GM12878 (cell line): ENCODE measurements at regions not wholly inside any gene's neighbourhood (a gene's known extent, or its start where the extent isn't known, plus 50 kb on each side); places are given as distances from the start of the nearest gene placed in this dataset.

Source experiments
- ATAC-seq: fragments of 200-7000 bp; cut with Tn5 transposase; 3 replicates; pipeline ENCODE4 v1.9.1; 2020; ENCODE audit warnings: mild to moderate bottlenecking, moderate library complexity
- BruUV-seq: library from RNA; stranded (reverse); fragments of 400-500 nt; replicated peaks from 2 replicates; lab custom pipeline; 2021; lab: Mats Ljungman, UMichigan
- CTCF ChIA-PET: fragments of 300-600 bp; sonication (Branson Sonifier 250); formaldehyde crosslinking; extraction: SDS; loops from one replicate; lab custom pipeline; 2021; ENCODE audit warnings: inconsistent platforms; lab: Yijun Ruan, JAX
- POLR2A ChIA-PET: fragments of 350-600 bp; formaldehyde crosslinking; extraction: SDS; loops from one replicate; lab custom pipeline; 2021; ENCODE audit warnings: inconsistent platforms; lab: Charles Lee
- RAD21 ChIA-PET: fragments of 300-600 bp; sonication (Branson Sonifier 250); formaldehyde crosslinking; loops from one replicate; lab custom pipeline; 2023; ENCODE audit warnings: antibody characterized with exemption; ENCODE audit not compliant: unreplicated experiment; lab: Charles Lee
- SMC1A ChIA-PET: fragments of 300-600 bp; sonication (Branson Sonifier 250); formaldehyde crosslinking; loops from one replicate; lab custom pipeline; 2023; ENCODE audit not compliant: unreplicated experiment, uncharacterized antibody; lab: Charles Lee
- DNase-seq: peaks from one replicate; pipeline ENCODE4 v3.0.0-alpha.2; 2011; ENCODE audit warnings: low read depth, low spot score
- FAIRE-seq: peaks from 3 replicates; lab custom pipeline; 2011; peaks lifted over from hg19 to GRCh38; lab: Jason Lieb, UNC
- H2AFZ ChIP-seq: 2 replicates; pipeline ENCODE4 v1.6.0; 2011; ENCODE audit warnings: low read depth, low read length, control low read depth; ENCODE audit not compliant: control insufficient read depth
- H3K27ac ChIP-seq: 2 replicates; pipeline ENCODE4 v1.5.1; 2011; ENCODE audit warnings: control low read depth; ENCODE audit not compliant: control insufficient read depth, insufficient read depth
- H3K27me3 ChIP-seq, 2 experiments: replicated peaks in 1 of 2; 2 replicates each; pipeline versions ENCODE4 v1.6.0 to v1.6.1; 2011; ENCODE audit warnings: low read length in 1 of 2; ENCODE audit not compliant: control insufficient read depth in 2 of 2, insufficient read depth in 2 of 2
- H3K36me3 ChIP-seq, 2 experiments: 2 replicates each; pipeline ENCODE4 v1.5.1; 2011; ENCODE audit warnings: low read length in 1 of 2; ENCODE audit not compliant: control insufficient read depth in 2 of 2, insufficient read depth in 2 of 2
- H3K4me1 ChIP-seq: 2 replicates; pipeline ENCODE4 v1.6.1; 2011; ENCODE audit warnings: mild to moderate bottlenecking, low read length, moderate library complexity, mixed read lengths; ENCODE audit not compliant: control insufficient read depth, insufficient read depth
- H3K4me2 ChIP-seq: 2 replicates; pipeline ENCODE4 v1.6.0; 2011; ENCODE audit warnings: control low read depth; ENCODE audit not compliant: control insufficient read depth, insufficient read depth
- H3K4me3 ChIP-seq: fragments of 200-600 bp; sonication (generic); 2 replicates; pipeline ENCODE4 v1.5.1; 2016
- H3K79me2 ChIP-seq: 2 replicates; pipeline ENCODE4 v1.6.0; 2011; ENCODE audit warnings: low read length; ENCODE audit not compliant: control insufficient read depth, insufficient read depth
- H3K9ac ChIP-seq: 2 replicates; pipeline ENCODE4 v1.8.0; 2011; ENCODE audit warnings: low read length, control low read depth, mixed read lengths; ENCODE audit not compliant: control insufficient read depth, insufficient read depth
- H3K9me3 ChIP-seq: replicated peaks from 3 replicates; pipeline ENCODE4 v1.5.1; 2011; ENCODE audit warnings: mild to moderate bottlenecking, low read length; ENCODE audit not compliant: control insufficient read depth, insufficient read depth
- H4K20me1 ChIP-seq: 2 replicates; pipeline ENCODE4 v1.6.0; 2011; ENCODE audit not compliant: control insufficient read depth, insufficient read depth
- BCL11A ChIP-seq: IDR thresholded peaks from 2 replicates; pipeline ENCODE4 v1.6.1; 2011; ENCODE audit warnings: low read depth, low read length
- CEBPB ChIP-seq, 2 experiments: fragments of 150-350 bp in 1 of 2; IDR thresholded peaks; 2 replicates each; pipeline ENCODE4 v1.6.1; 2012 to 2014; ENCODE audit warnings: low read depth in 2 of 2, low read length in 2 of 2, borderline replicate concordance in 1 of 2, inconsistent platforms in 1 of 2
- EP300 ChIP-seq, 2 experiments: fragments of 150-350 bp in 1 of 2; IDR thresholded peaks; 2 replicates each; pipeline ENCODE4 v1.6.1; 2011 to 2012; ENCODE audit warnings: low read depth in 2 of 2, low read length in 2 of 2, borderline replicate concordance in 1 of 2, improper control_type of control experiment in 1 of 2, inconsistent platforms in 1 of 2; ENCODE audit not compliant: control insufficient read depth in 1 of 2
- FOXM1 ChIP-seq: IDR thresholded peaks from 2 replicates; pipeline ENCODE4 v1.6.1; 2012; ENCODE audit warnings: low read depth, mild to moderate bottlenecking, inconsistent platforms, low read length, moderate library complexity
- GABPA ChIP-seq: IDR thresholded peaks from 2 replicates; pipeline ENCODE4 v1.6.1; 2014; ENCODE audit warnings: antibody characterized with exemption, low read depth, mild to moderate bottlenecking, inconsistent platforms
- HCFC1 ChIP-seq: fragments of 150-350 bp; IDR thresholded peaks from 2 replicates; pipeline ENCODE4 v1.6.1; 2014; ENCODE audit warnings: low read length
- JUNB ChIP-seq: IDR thresholded peaks from 2 replicates; pipeline ENCODE4 v1.6.1; 2016; ENCODE audit warnings: antibody characterized with exemption, mild to moderate bottlenecking
- JUND ChIP-seq: IDR thresholded peaks from 2 replicates; pipeline ENCODE4 v1.6.1; 2012; ENCODE audit warnings: low read depth, mild to moderate bottlenecking, low read length, improper control_type of control experiment, moderate library complexity
- MXI1 ChIP-seq: fragments of 150-350 bp; IDR thresholded peaks from 2 replicates; pipeline ENCODE4 v1.6.1; 2011; ENCODE audit warnings: low read depth, mild to moderate bottlenecking, inconsistent platforms, low read length, improper control_type of control experiment
- MYC ChIP-seq: IDR thresholded peaks from 2 replicates; pipeline ENCODE4 v1.6.1; 2011; ENCODE audit warnings: mild to moderate bottlenecking, low read length, moderate library complexity, inconsistent platforms; ENCODE audit not compliant: insufficient read depth, insufficient replicate concordance, insufficient read length, severe bottlenecking
- SMAD5 ChIP-seq: IDR thresholded peaks from 2 replicates; pipeline ENCODE4 v1.6.1; 2016; ENCODE audit warnings: antibody characterized with exemption, low read depth
- SMC3 ChIP-seq: IDR thresholded peaks from 2 replicates; pipeline ENCODE4 v1.6.1; 2011; ENCODE audit warnings: low read length, improper control_type of control experiment, borderline replicate concordance
- SREBF2 ChIP-seq: IDR thresholded peaks from 2 replicates; pipeline ENCODE4 v1.6.1; 2012; ENCODE audit warnings: mild to moderate bottlenecking, low read length
- WRNIP1 ChIP-seq: IDR thresholded peaks from 2 replicates; pipeline ENCODE4 v1.6.1; 2011; ENCODE audit warnings: low read depth, low read length, improper control_type of control experiment, borderline replicate concordance
- ZNF24 ChIP-seq: fragments of 450-650 bp; IDR thresholded peaks from 2 replicates; pipeline ENCODE4 v1.6.1; 2017; ENCODE audit warnings: antibody characterized with exemption, mild to moderate bottlenecking
- WGBS: methylation state at CpG from one replicate; pipeline ENCODE4 v1.1.6; 2016; ENCODE audit warnings: low lambda C conversion rate; ENCODE audit not compliant: insufficient replicate concordance, insufficient coverage; ENCODE audit errors: missing lambda C conversion rate; 5-methylcytosine and 5-hydroxymethylcytosine counted together
- in situ Hi-C: fragments of 300-500 bp; cut with MboI; formaldehyde crosslinking; loops from 9 replicates; pipeline ENCODE4 v1.14.3; 2018; ENCODE audit warnings: mixed read lengths
- intact Hi-C: fragments of 100-400 bp; cut with micrococcal nuclease; formaldehyde crosslinking; loops from one replicate; pipeline ENCODE4 v1.14.2; 2022; ENCODE audit not compliant: unreplicated experiment
- TF ChIP-seq, protein P1 (sequence below), 3 experiments: IDR thresholded peaks in 2 of 3; conservative IDR thresholded peaks in 1 of 3; 2 replicates each; pipeline ENCODE4 v1.5.1; 2011; ENCODE audit warnings: low read depth in 3 of 3, low read length in 3 of 3, mild to moderate bottlenecking in 3 of 3, control low read depth in 2 of 3, moderate library complexity in 2 of 3, inconsistent platforms in 1 of 3, mixed read lengths in 1 of 3; ENCODE audit not compliant: control insufficient read depth in 2 of 3, insufficient read depth in 1 of 3; ENCODE audit errors: extremely low read depth in 1 of 3
- TF ChIP-seq, protein P2 (sequence below): fragments of 450-650 bp; IDR thresholded peaks from 2 replicates; pipeline ENCODE4 v1.6.1; 2017; ENCODE audit warnings: mild to moderate bottlenecking, low read depth, inconsistent platforms; ENCODE audit not compliant: poor library complexity, severe bottlenecking
- TF ChIP-seq, protein P3 (sequence below): fragments of 150-350 bp; IDR thresholded peaks from 2 replicates; pipeline ENCODE4 v1.6.1; 2016; ENCODE audit warnings: low read depth, low read length

DNA sequence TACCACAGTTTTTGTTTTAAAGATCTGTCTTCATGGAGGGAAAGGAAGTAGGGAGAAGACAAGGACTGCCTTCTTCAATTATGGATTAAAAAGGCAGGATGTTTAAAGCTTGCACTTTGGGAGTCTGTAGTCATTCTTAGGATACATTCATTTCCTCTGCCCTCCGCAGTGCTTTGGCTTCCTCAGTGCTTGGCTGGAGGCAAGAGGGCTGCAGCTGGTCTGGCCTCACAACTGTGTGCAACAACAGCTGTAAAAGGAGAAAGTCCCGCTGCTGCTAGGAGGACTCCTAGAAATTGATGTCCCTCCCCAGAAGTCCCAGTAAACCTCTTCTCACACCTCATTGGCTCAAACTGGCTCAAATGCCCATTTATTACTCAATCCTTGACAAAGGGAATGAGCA lies 54.4 kb upstream of the PPP2R3A start:
- WGBS, result 34% methylated on average over 2 of the region's 2 CpGs
- no peaks in the 10 kb centered on the region for H4K20me1 ChIP-seq
- H2AFZ ChIP-seq, result no peak overlapping the region
- ChIA-PET CTCF (no interaction called here), SMC1A (no interaction called here), POLR2A (no interaction called here), RAD21 (no interaction called here)
- H3K4me3 ChIP-seq, result no peak overlapping the region
- H3K36me3 ChIP-seq, result no peaks in the 10 kb centered on the region
- ATAC-seq, result no peak
- no peak for DNase-seq
- no peaks in the 10 kb centered on the region for H3K4me1 ChIP-seq
- H3K27me3 ChIP-seq, result no peaks in the 10 kb centered on the region
- TF ChIP-seq CEBPB (IDR thresholded peaks at IDR 0.05; ENCODE audit: borderline replicate concordance in 1 of 2, low read depth in 2 of 2, low read length in 2 of 2), result no peak
- no peak for TF ChIP-seq JUND
- TF ChIP-seq MYC, result no peak
- no peak for TF ChIP-seq GABPA
- no peak for TF ChIP-seq FOXM1
- no peak for TF ChIP-seq SMAD5
- TF ChIP-seq, protein P1, sequence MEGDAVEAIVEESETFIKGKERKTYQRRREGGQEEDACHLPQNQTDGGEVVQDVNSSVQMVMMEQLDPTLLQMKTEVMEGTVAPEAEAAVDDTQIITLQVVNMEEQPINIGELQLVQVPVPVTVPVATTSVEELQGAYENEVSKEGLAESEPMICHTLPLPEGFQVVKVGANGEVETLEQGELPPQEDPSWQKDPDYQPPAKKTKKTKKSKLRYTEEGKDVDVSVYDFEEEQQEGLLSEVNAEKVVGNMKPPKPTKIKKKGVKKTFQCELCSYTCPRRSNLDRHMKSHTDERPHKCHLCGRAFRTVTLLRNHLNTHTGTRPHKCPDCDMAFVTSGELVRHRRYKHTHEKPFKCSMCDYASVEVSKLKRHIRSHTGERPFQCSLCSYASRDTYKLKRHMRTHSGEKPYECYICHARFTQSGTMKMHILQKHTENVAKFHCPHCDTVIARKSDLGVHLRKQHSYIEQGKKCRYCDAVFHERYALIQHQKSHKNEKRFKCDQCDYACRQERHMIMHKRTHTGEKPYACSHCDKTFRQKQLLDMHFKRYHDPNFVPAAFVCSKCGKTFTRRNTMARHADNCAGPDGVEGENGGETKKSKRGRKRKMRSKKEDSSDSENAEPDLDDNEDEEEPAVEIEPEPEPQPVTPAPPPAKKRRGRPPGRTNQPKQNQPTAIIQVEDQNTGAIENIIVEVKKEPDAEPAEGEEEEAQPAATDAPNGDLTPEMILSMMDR (IDR thresholded peaks at IDR 0.05 in 2 of 3, conservative IDR thresholded peaks at IDR 0.05 in 1 of 3; ENCODE audit: control insufficient read depth in 2 of 3, extremely low read depth in 1 of 3, insufficient read depth in 1 of 3, low read depth in 3 of 3, low read length in 3 of 3), result no peak
- TF ChIP-seq EP300 (IDR thresholded peaks at IDR 0.05; ENCODE audit: borderline replicate concordance in 1 of 2, control insufficient read depth in 1 of 2, low read depth in 2 of 2, low read length in 2 of 2), result no peak
- no peak for TF ChIP-seq JUNB
- no peak for TF ChIP-seq BCL11A
- no peak for TF ChIP-seq HCFC1
- TF ChIP-seq SMC3, result no peak
- TF ChIP-seq ZNF24, result no peak
- TF ChIP-seq WRNIP1, result no peak
- TF ChIP-seq, protein P2, sequence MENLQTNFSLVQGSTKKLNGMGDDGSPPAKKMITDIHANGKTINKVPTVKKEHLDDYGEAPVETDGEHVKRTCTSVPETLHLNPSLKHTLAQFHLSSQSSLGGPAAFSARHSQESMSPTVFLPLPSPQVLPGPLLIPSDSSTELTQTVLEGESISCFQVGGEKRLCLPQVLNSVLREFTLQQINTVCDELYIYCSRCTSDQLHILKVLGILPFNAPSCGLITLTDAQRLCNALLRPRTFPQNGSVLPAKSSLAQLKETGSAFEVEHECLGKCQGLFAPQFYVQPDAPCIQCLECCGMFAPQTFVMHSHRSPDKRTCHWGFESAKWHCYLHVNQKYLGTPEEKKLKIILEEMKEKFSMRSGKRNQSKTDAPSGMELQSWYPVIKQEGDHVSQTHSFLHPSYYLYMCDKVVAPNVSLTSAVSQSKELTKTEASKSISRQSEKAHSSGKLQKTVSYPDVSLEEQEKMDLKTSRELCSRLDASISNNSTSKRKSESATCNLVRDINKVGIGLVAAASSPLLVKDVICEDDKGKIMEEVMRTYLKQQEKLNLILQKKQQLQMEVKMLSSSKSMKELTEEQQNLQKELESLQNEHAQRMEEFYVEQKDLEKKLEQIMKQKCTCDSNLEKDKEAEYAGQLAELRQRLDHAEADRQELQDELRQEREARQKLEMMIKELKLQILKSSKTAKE, result no peak
- TF ChIP-seq, protein P3, sequence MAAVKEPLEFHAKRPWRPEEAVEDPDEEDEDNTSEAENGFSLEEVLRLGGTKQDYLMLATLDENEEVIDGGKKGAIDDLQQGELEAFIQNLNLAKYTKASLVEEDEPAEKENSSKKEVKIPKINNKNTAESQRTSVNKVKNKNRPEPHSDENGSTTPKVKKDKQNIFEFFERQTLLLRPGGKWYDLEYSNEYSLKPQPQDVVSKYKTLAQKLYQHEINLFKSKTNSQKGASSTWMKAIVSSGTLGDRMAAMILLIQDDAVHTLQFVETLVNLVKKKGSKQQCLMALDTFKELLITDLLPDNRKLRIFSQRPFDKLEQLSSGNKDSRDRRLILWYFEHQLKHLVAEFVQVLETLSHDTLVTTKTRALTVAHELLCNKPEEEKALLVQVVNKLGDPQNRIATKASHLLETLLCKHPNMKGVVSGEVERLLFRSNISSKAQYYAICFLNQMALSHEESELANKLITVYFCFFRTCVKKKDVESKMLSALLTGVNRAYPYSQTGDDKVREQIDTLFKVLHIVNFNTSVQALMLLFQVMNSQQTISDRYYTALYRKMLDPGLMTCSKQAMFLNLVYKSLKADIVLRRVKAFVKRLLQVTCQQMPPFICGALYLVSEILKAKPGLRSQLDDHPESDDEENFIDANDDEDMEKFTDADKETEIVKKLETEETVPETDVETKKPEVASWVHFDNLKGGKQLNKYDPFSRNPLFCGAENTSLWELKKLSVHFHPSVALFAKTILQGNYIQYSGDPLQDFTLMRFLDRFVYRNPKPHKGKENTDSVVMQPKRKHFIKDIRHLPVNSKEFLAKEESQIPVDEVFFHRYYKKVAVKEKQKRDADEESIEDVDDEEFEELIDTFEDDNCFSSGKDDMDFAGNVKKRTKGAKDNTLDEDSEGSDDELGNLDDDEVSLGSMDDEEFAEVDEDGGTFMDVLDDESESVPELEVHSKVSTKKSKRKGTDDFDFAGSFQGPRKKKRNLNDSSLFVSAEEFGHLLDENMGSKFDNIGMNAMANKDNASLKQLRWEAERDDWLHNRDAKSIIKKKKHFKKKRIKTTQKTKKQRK, result no peak
- no peak for TF ChIP-seq MXI1
- TF ChIP-seq SREBF2, result no peak
- BruUV-seq, result no TSS peak
- in situ Hi-C loops, result no loop called here
- H3K4me2 ChIP-seq, result no peak overlapping the region
- FAIRE-seq, result no peak
- no peak overlapping the region for H3K27ac ChIP-seq
- H3K9ac ChIP-seq, result no peak overlapping the region
- H3K9me3 ChIP-seq, result no peaks in the 10 kb centered on the region
- intact Hi-C loops, result no loop called here
- H3K79me2 ChIP-seq, result no peaks in the 10 kb centered on the region
